ENCODE measurements at regions not wholly inside any gene's neighbourhood (a gene's known extent, or its start where the extent isn't known, plus 50 kb on each side); places are given as distances from the start of the nearest gene placed in this dataset.

- no peak for TF ChIP-seq CTCF (IDR thresholded peaks at IDR 0.05; ENCODE audit: borderline replicate concordance, extremely low read depth, low read length, poor library complexity, severe bottlenecking)
- TF ChIP-seq EZH2 (IDR thresholded peaks at IDR 0.05; ENCODE audit: borderline replicate concordance, low read depth, low read length, severe bottlenecking) = no peak
These were observed 444.9 kb upstream of the DDI1 start for GRCh38 chr11:103591554-103591953.

Measured in DND-41 (cell line).